HepG2 (cell line): ENCODE measurements at regions not wholly inside any gene's neighbourhood (a gene's known extent, or its start where the extent isn't known, plus 50 kb on each side); places are given as distances from the start of the nearest gene placed in this dataset.

Source experiments
- ATAC-seq: fragments of 200-7000 bp; cut with Tn5 transposase; 3 replicates; pipeline ENCODE4 v1.9.1; 2020; ENCODE audit warnings: mild to moderate bottlenecking, moderate library complexity
- BruUV-seq: library from RNA; stranded (reverse); fragments of 400-500 nt; replicated peaks from 2 replicates; lab custom pipeline; 2021; lab: Mats Ljungman, UMichigan
- CTCF ChIA-PET: fragments of 300-600 bp; formaldehyde crosslinking; extraction: SDS; loops from one replicate; lab custom pipeline; 2021; ENCODE audit warnings: low total read pairs, inconsistent platforms, low intra/inter-chr PET ratio; lab: Yijun Ruan, JAX
- POLR2A ChIA-PET: fragments of 350-600 bp; sonication (Branson Sonifier 250); formaldehyde crosslinking; loops from one replicate; lab custom pipeline; 2020; ENCODE audit warnings: antibody characterized with exemption, inconsistent platforms; lab: Yijun Ruan, JAX
- DNase-seq: peaks from one replicate; pipeline ENCODE4 v3.0.0-alpha.2; 2015; ENCODE audit warnings: low spot score
- FAIRE-seq: peaks from 3 replicates; lab custom pipeline; 2011; peaks lifted over from hg19 to GRCh38; lab: Jason Lieb, UNC
- H2AFZ ChIP-seq: one replicate; pipeline ENCODE4 v1.6.1; 2011; ENCODE audit warnings: low read length, inconsistent platforms
- H3K27ac ChIP-seq: fragments of 300-600 bp; 3 replicates; pipeline ENCODE4 v1.8.0; 2011; ENCODE audit warnings: mixed run types, mild to moderate bottlenecking, mixed read lengths, low read length, inconsistent platforms; ENCODE audit not compliant: insufficient read depth; ENCODE audit errors: extremely low read length
- H3K27me3 ChIP-seq, 2 experiments: fragments of 200-600 bp in 1 of 2; 2 replicates in 1 of 2; 3 replicates in 1 of 2; pipeline versions ENCODE4 v1.6.0 to v1.8.0; 2011; ENCODE audit warnings: low read length in 2 of 2, mild to moderate bottlenecking in 2 of 2, moderate library complexity in 2 of 2, inconsistent platforms in 1 of 2; ENCODE audit not compliant: insufficient read depth in 2 of 2, control insufficient read depth in 1 of 2
- H3K36me3 ChIP-seq, 2 experiments: fragments of 200-600 bp in 1 of 2; replicated peaks in 1 of 2; 2 replicates in 1 of 2; 3 replicates in 1 of 2; pipeline versions ENCODE4 v1.5.1 to v1.8.0; 2011; ENCODE audit warnings: low read length in 2 of 2, inconsistent platforms in 1 of 2; ENCODE audit not compliant: insufficient read depth in 2 of 2, control insufficient read depth in 1 of 2
- H3K4me1 ChIP-seq: 2 replicates; pipeline ENCODE4 v1.5.1; 2012; ENCODE audit warnings: low read length, inconsistent platforms; ENCODE audit not compliant: insufficient read depth
- H3K4me2 ChIP-seq: 2 replicates; pipeline ENCODE4 v1.6.0; 2011; ENCODE audit warnings: low read depth, low read length, inconsistent platforms
- H3K4me3 ChIP-seq, 3 experiments: fragments of 200-600 bp in 1 of 3; sonication (generic), shearing (Covaris generic) in 1 of 3; replicated peaks in 1 of 3; 2 replicates each; pipeline ENCODE4 v1.5.1; 2011 to 2016; ENCODE audit warnings: low read length in 3 of 3, inconsistent platforms in 2 of 3, low read depth in 2 of 3, mild to moderate bottlenecking in 2 of 3, control low read depth in 1 of 3, mixed read lengths in 1 of 3; ENCODE audit not compliant: insufficient read depth in 1 of 3
- H3K79me2 ChIP-seq: one replicate; pipeline ENCODE4 v1.6.1; 2011; ENCODE audit warnings: low read length, inconsistent platforms; ENCODE audit not compliant: insufficient read depth
- H3K9ac ChIP-seq: 2 replicates; pipeline ENCODE4 v1.6.0; 2011; ENCODE audit warnings: mild to moderate bottlenecking, low read depth, low read length, inconsistent platforms; ENCODE audit not compliant: insufficient read depth
- H3K9me3 ChIP-seq: 2 replicates; pipeline ENCODE4 v1.5.1; 2012; ENCODE audit warnings: mild to moderate bottlenecking, low read length
- H4K20me1 ChIP-seq: 2 replicates; pipeline ENCODE4 v1.6.0; 2011; ENCODE audit warnings: inconsistent platforms, mild to moderate bottlenecking, low read length, moderate library complexity; ENCODE audit not compliant: insufficient read depth
- ARID2 ChIP-seq: sonication (generic); formaldehyde crosslinking; IDR thresholded peaks from 2 replicates; pipeline ENCODE4 v1.8.1; 2022; ENCODE audit warnings: mild to moderate bottlenecking, missing genetic modification reagents, borderline replicate concordance
- ASH2L ChIP-seq: fragments of 300-600, 200-600 bp; sonication (generic); IDR thresholded peaks from 2 replicates; pipeline ENCODE4 v1.7.0; 2017; ENCODE audit warnings: low read depth, mild to moderate bottlenecking, moderate library complexity, mixed read lengths, low read length; ENCODE audit not compliant: insufficient read length
- DNMT3B ChIP-seq: conservative IDR thresholded peaks from 2 replicates; pipeline ENCODE4 v1.6.1; 2016; ENCODE audit warnings: missing biosample characterization, control low read depth
- ERF ChIP-seq: IDR thresholded peaks from 2 replicates; pipeline ENCODE4 v1.6.1; 2018; ENCODE audit warnings: missing biosample characterization, missing genetic modification reagents
- KDM5B ChIP-seq: sonication (generic); formaldehyde crosslinking; IDR thresholded peaks from 2 replicates; pipeline ENCODE4 v1.4.0; 2020; ENCODE audit warnings: missing genetic modification reagents, mild to moderate bottlenecking, borderline replicate concordance
- NFKB2 ChIP-seq: sonication (generic); formaldehyde crosslinking; IDR thresholded peaks from 2 replicates; pipeline ENCODE4 v1.4.0; 2020; ENCODE audit warnings: missing genetic modification reagents, borderline replicate concordance
- PHF21A ChIP-seq: sonication (generic); formaldehyde crosslinking; IDR thresholded peaks from 2 replicates; pipeline ENCODE4 v1.5.0; 2020; ENCODE audit warnings: mild to moderate bottlenecking, missing genetic modification reagents
- ZFYVE20 ChIP-seq: sonication (generic); formaldehyde crosslinking; IDR thresholded peaks from 2 replicates; pipeline ENCODE4 v1.8.0; 2023; ENCODE audit warnings: low read depth, mild to moderate bottlenecking, moderate library complexity, missing genetic modification reagents, borderline replicate concordance
- WGBS: methylation state at CpG from one replicate; pipeline ENCODE4 v1.1.6; 2017; ENCODE audit warnings: low lambda C conversion rate; 5-methylcytosine and 5-hydroxymethylcytosine counted together
- in situ Hi-C: cut with HindIII; loops from 2 replicates; pipeline ENCODE4 v1.10.0; 2017; ENCODE audit warnings: low pct_unique_long_range_greater_than_20kb; ENCODE audit not compliant: extremely low pct_ligation_motif_present
- intact Hi-C: fragments of 100-400 bp; cut with micrococcal nuclease; formaldehyde crosslinking; loops from one replicate; pipeline ENCODE4 v1.10.0; 2022; ENCODE audit not compliant: unreplicated experiment
- TF ChIP-seq, protein P1 (sequence below): sonication (generic); formaldehyde crosslinking; IDR thresholded peaks from 2 replicates; pipeline ENCODE4 v1.5.0; 2020; ENCODE audit warnings: missing genetic modification reagents, mild to moderate bottlenecking, borderline replicate concordance
- TF ChIP-seq, protein P2 (sequence below): IDR thresholded peaks from 2 replicates; pipeline ENCODE4 v1.6.1; 2012; ENCODE audit warnings: inconsistent platforms

DNA sequence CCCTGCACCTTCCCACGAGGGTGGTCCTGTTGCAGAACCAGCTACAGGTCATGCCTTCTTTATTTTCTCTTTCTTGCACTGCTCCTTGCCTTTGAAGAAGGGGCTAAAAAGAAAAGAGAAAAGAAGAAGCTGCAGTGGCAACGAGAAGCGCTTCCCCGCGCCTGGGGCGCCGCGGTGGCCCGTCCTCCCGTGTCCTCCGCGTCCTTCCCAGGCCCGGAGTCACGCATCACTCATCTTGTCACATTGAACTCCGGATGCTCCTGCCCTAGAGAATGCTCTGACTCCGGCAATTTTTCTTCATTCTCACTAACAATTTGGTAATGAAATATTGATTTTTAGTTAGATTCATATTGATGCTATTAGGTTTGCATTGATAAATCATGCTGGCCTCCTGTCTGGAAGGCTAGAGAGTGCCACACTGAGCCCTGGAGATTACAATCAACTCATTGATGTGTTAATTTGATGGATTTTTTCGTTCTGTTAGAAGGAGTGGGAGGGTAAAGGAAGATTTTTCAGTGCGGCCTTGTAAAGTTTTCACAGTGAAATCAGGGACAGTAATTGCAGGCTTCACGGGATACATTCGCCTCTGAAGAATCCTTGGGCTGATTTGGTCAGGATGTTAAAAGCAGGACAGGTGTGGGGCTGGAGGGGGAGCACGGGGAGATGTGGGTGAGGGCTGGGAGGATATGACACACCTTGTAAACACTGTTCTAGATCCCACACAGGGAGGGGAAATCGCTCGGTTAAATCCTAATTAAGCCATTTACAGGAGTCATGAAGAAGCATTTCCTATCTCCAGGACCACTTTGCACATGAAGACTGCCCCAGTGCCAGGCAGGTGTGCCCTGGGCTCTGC, 349.3 kb downstream of the ZNF516 start:
- Histone ChIP-seq H3K4me3 (no peak overlapping the region), H3K27me3 (peaks cover 2 to 48% of the 10 kb centered on the region in 2 experiments), H3K79me2 (no peaks in the 10 kb centered on the region), H4K20me1 (no peaks in the 10 kb centered on the region), H3K36me3 (no peaks in the 10 kb centered on the region), H2AFZ (no peak overlapping the region), H3K9ac (no peak overlapping the region), H3K27ac (no peak overlapping the region), H3K9me3 (no peaks in the 10 kb centered on the region), H3K4me1 (no peaks in the 10 kb centered on the region), H3K4me2 (no peak overlapping the region)
- TF ChIP-seq PHF21A (CRISPR knock-in tag): no peak
- TF ChIP-seq, protein P1, sequence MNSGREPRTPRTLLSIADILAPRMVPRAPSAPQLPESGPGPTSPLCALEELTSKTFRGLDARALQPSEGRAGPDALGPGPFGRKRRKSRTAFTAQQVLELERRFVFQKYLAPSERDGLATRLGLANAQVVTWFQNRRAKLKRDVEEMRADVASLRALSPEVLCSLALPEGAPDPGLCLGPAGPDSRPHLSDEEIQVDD: no peak
- intact Hi-C loops (no loop called here), in situ Hi-C loops (no loop called here)
- ChIA-PET POLR2A (no interaction called here), CTCF (no interaction called here)
- FAIRE-seq (no peak), DNase-seq (no peak), ATAC-seq (no peak)
- no TSS peak for BruUV-seq
- WGBS: 39% methylated on average over 21 of the region's 23 CpGs

- FAIRE-seq: no peak
- peaks cover 2 to 46% of the 10 kb centered on the region in 2 experiments for H3K27me3 ChIP-seq
- whole genome bisulfite sequencing: 26% methylated on average over 14 of the region's 18 CpGs
- no peak for TF ChIP-seq ARID2
- TF ChIP-seq ERF (CRISPR knock-in tag): no peak
- TF ChIP-seq ASH2L: no peak
- TF ChIP-seq ZFYVE20 (CRISPR knock-in tag): no peak
- no peak for TF ChIP-seq DNMT3B (CRISPR knock-in tag)
- TF ChIP-seq, protein P2, sequence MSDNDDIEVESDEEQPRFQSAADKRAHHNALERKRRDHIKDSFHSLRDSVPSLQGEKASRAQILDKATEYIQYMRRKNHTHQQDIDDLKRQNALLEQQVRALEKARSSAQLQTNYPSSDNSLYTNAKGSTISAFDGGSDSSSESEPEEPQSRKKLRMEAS: no peak
- no peak for TF ChIP-seq KDM5B
- TF ChIP-seq NFKB2 (CRISPR knock-in tag): no peak
Measured at GRCh38 chr18:76144844-76145243, 350.2 kb downstream of the ZNF516 start.

More at GRCh38 chr18:76144844-76145243, 350.2 kb downstream of the ZNF516 start:
- H3K9ac ChIP-seq: no peak overlapping the region
- no peaks in the 10 kb centered on the region for H4K20me1 ChIP-seq
- no peak for ATAC-seq
- no peak overlapping the region for H2AFZ ChIP-seq
- no peaks in the 10 kb centered on the region for H3K36me3 ChIP-seq
- in situ Hi-C loops (no loop called here), intact Hi-C loops (no loop called here)
- no TSS peak for BruUV-seq
- ChIA-PET CTCF (no interaction called here), POLR2A (no interaction called here)
- no peaks in the 10 kb centered on the region for H3K9me3 ChIP-seq
- H3K4me2 ChIP-seq: no peak overlapping the region
- no peaks in the 10 kb centered on the region for H3K79me2 ChIP-seq
- H3K4me3 ChIP-seq: no peak overlapping the region
- no peak for DNase-seq
- H3K4me1 ChIP-seq: no peaks in the 10 kb centered on the region
- H3K27ac ChIP-seq: no peak overlapping the region
